ENCODE measurements at regions not wholly inside any gene's neighbourhood (a gene's known extent, or its start where the extent isn't known, plus 50 kb on each side); places are given as distances from the start of the nearest gene placed in this dataset.

DNA sequence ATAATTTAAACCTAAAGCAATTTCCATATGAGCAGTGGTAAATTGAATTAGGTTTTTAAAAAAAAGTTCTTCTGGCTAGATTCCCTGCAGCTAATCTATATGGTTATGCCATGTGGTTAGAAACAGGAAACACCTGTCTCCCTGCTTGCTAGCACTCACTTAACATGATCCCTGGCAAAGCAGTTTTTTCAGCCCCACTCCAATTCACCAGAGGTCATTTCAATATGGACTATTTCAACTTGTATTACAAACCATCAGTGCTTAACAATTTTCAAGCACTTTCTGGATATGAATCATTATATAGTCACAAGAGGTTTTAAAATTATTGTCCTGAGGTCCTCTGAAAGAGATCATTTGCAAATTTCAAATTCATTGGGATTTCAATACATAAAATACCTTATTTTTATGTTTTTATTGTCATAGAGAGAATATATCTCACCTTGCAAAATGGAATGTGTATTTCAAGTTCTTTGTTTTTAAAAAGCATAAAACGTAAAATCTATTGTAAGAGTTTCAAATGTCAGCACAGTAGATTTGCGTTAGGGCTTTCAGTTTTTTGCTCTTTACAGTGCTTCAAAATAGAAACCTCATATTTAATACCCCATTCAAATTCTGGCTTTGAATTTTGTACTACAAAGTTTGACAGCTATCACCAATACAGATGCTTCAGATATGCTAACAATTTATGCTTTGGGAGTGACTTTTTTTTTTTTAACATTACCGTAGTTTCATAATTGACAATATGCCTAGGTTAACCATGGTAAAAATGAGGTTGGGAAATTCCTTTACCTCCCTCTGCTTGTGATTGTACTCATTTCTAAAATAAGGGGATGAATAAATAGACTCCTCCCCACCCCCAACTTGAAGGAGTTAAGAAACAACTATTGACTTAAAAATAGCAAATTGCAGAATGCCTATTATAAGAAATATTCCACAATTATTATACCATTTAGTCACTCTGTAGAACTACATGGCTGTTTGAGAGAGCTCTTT is 117.5 kb upstream of the HGF start:
- no peaks in the 10 kb centered on the region for H3K27me3 ChIP-seq
- no peak overlapping the region for H3K4me3 ChIP-seq
- peak; percentile 15 to 48 for DNase-seq (ENCODE audit: low read depth in 1 of 2, low spot score in 1 of 2)
- TF ChIP-seq, protein P1, sequence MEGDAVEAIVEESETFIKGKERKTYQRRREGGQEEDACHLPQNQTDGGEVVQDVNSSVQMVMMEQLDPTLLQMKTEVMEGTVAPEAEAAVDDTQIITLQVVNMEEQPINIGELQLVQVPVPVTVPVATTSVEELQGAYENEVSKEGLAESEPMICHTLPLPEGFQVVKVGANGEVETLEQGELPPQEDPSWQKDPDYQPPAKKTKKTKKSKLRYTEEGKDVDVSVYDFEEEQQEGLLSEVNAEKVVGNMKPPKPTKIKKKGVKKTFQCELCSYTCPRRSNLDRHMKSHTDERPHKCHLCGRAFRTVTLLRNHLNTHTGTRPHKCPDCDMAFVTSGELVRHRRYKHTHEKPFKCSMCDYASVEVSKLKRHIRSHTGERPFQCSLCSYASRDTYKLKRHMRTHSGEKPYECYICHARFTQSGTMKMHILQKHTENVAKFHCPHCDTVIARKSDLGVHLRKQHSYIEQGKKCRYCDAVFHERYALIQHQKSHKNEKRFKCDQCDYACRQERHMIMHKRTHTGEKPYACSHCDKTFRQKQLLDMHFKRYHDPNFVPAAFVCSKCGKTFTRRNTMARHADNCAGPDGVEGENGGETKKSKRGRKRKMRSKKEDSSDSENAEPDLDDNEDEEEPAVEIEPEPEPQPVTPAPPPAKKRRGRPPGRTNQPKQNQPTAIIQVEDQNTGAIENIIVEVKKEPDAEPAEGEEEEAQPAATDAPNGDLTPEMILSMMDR (IDR thresholded peaks at IDR 0.05; ENCODE audit: low read depth, low read length) = no peak
- H3K27ac ChIP-seq = no peak overlapping the region
- no peaks in the 10 kb centered on the region for H3K9me3 ChIP-seq (ENCODE audit: low read depth)
- H3K36me3 ChIP-seq = no peaks in the 10 kb centered on the region
- no peaks in the 10 kb centered on the region for H3K4me1 ChIP-seq (ENCODE audit: low read depth)

DNA sequence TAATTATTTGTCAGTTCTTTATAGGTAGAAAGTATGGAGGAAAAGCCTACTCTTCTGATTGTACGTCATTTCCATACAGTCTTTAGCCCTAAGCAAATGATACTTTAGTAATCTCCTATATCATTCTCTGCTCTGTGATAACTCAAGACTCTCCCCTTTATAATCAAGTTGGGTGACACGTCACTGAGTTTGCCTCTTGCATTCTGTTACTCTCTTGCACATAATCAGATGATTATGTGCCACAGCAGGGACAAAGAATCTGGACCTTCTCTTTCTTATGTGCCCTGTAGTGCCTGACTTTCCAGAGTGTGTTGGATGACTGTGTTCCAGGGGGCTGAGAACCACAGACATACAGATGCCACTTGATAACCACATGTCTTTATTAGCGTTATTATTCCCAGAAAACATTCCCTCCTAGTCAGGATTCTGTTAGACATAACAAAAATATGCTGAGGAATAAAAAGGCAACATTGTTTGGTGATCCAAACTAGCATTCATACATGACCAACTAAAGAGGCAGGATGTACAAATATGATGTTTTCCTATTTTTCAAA is 116.4 kb upstream of the HGF start:
- no peak for DNase-seq (ENCODE audit: low read depth in 1 of 2, low spot score in 1 of 2)
- H3K27me3 ChIP-seq = no peaks in the 10 kb centered on the region
- TF ChIP-seq, protein P1 (IDR thresholded peaks at IDR 0.05; ENCODE audit: low read depth, low read length) = no peak
- H3K9me3 ChIP-seq (ENCODE audit: low read depth) = no peaks in the 10 kb centered on the region
- H3K36me3 ChIP-seq = no peaks in the 10 kb centered on the region
- H3K27ac ChIP-seq = no peak overlapping the region
- no peaks in the 10 kb centered on the region for H3K4me1 ChIP-seq (ENCODE audit: low read depth)
- no peak overlapping the region for H3K4me3 ChIP-seq

DNA sequence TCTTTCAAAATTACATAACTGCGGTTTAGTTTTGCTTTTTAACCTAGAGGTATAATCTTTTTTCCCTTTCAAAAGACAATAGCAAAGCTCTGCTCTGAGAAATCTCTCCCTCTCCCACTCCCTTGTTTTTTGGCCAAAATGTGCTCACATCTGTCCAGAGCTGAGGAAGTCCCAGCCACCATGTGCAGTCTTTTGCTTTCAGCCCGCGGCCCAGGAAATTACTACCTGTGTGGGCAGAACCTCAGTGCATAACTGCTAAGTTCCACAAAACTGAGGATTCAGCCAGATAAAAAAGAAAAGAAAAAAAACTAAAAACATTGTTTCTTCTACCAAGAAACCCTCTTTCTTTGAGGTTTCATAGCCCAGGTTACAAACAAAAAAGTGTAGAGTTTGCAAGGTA is 115.0 kb upstream of the HGF start:
- no peak overlapping the region for H3K27ac ChIP-seq
- no peaks in the 10 kb centered on the region for H3K36me3 ChIP-seq
- no peak for DNase-seq (ENCODE audit: low read depth in 1 of 2, low spot score in 1 of 2)
- TF ChIP-seq, protein P1 (IDR thresholded peaks at IDR 0.05; ENCODE audit: low read depth, low read length) = no peak
- no peak overlapping the region for H3K4me3 ChIP-seq
- no peaks in the 10 kb centered on the region for H3K9me3 ChIP-seq (ENCODE audit: low read depth)
- H3K27me3 ChIP-seq = no peaks in the 10 kb centered on the region
- H3K4me1 ChIP-seq (ENCODE audit: low read depth) = no peaks in the 10 kb centered on the region

DNA sequence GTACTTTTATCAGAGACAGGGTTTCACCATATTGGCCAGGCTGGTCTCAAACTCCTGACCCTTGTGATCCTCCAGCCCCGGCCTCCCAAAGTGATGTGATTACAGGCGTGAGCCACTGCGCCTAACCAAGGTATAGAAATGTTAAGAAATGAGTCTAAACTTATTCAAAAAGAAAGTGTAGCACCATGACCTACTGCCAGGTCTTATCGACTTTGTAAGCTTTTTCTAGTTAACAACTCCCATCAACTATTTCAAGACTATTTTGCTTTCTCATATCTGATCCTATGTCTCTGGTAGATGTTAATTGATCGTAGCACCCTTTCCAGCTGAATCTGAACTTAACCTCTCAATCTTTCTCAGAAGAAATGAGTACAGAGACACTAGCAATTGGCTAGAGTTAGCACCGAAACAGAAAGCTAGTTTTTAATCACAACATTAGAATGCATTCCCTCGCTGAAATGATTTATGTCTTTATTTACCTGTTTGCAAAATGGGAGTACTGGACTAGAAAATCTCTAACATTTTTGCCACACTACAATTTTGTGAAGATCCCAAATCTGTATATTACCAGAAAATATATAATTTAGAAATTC is 114.0 kb upstream of the HGF start:
- H3K4me1 ChIP-seq (ENCODE audit: low read depth) = no peaks in the 10 kb centered on the region
- H3K27ac ChIP-seq = no peak overlapping the region
- H3K27me3 ChIP-seq = no peaks in the 10 kb centered on the region
- no peaks in the 10 kb centered on the region for H3K9me3 ChIP-seq (ENCODE audit: low read depth)
- no peaks in the 10 kb centered on the region for H3K36me3 ChIP-seq
- DNase-seq (ENCODE audit: low read depth in 1 of 2, low spot score in 1 of 2) = no peak
- TF ChIP-seq, protein P1 (IDR thresholded peaks at IDR 0.05; ENCODE audit: low read depth, low read length) = no peak
- no peak overlapping the region for H3K4me3 ChIP-seq

DNA sequence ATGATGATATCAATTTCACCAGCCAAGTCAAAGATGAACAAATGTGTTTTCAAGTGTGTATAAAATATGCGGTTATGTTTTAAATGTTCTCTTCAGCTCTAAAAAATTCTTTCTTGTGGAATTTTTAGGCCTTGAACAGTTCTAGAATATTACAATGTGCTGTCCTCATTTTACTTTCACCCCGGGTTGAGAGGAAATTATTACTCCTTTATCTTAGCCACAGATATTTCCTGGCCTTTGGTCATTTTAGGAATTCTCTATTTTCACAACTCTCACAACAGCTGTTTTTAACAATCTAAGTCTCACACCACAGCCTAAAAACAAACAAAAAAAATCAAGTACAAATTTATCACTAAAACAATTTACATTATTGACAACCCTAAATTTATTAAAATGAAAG is 112.2 kb upstream of the HGF start:
- no peak overlapping the region for H3K27ac ChIP-seq
- TF ChIP-seq, protein P1 (IDR thresholded peaks at IDR 0.05; ENCODE audit: low read depth, low read length) = no peak
- DNase-seq (ENCODE audit: low read depth in 1 of 2, low spot score in 1 of 2) = peak in 1 of 2 donors; percentile 90
- no peaks in the 10 kb centered on the region for H3K27me3 ChIP-seq
- H3K9me3 ChIP-seq (ENCODE audit: low read depth) = no peaks in the 10 kb centered on the region
- no peak overlapping the region for H3K4me3 ChIP-seq
- H3K4me1 ChIP-seq (ENCODE audit: low read depth) = no peaks in the 10 kb centered on the region
- no peaks in the 10 kb centered on the region for H3K36me3 ChIP-seq
